ENCODE measurements at regions not wholly inside any gene's neighbourhood (a gene's known extent, or its start where the extent isn't known, plus 50 kb on each side); places are given as distances from the start of the nearest gene placed in this dataset.

GRCh38 chr12:94783862-94784261 lies 133.5 kb upstream of the TMCC3 start:
- Histone ChIP-seq H3K9me3 (ENCODE audit: low read depth) (no peaks in the 10 kb centered on the region), H3K4me3 (no peak overlapping the region), H3K27me3 (no peaks in the 10 kb centered on the region), H3K4me1 (no peaks in the 10 kb centered on the region), H3K36me3 (no peaks in the 10 kb centered on the region), H2AFZ (replicated peaks) (no peak overlapping the region), H3K27ac (no peak overlapping the region), H3K4me2 (no peak overlapping the region), H3K79me2 (ENCODE audit: low read depth) (no peaks in the 10 kb centered on the region), H3K9ac (no peak overlapping the region), H4K20me1 (ENCODE audit: low read depth) (no peaks in the 10 kb centered on the region), H3F3A (ENCODE audit: low read depth) (no peaks in the 10 kb centered on the region)
- Mint-ChIP-seq H3K36me3 (no peaks in the 10 kb centered on the region), H3K4me3 (no peak overlapping the region), H3K9me3 (peaks cover 2% of the 10 kb centered on the region), H3K27me3 (ENCODE audit: insufficient read depth, low read depth) (peaks cover 4% of the 10 kb centered on the region), H3K4me1 (no peaks in the 10 kb centered on the region), H3K27ac (no peak overlapping the region)
- no peak for TF ChIP-seq CTCF (IDR thresholded peaks at IDR 0.05)
- TF ChIP-seq EZH2phosphoT487 (IDR thresholded peaks at IDR 0.05): no peak
- no peak for TF ChIP-seq EZH2 (IDR thresholded peaks at IDR 0.05)
- no peak for DNase-seq (ENCODE audit: low spot score)

GRCh38 chr12:94783343-94783742 lies 133.0 kb upstream of the TMCC3 start:
- Mint-ChIP-seq H3K4me3 (no peak overlapping the region), H3K27me3 (ENCODE audit: insufficient read depth, low read depth) (peaks cover 4% of the 10 kb centered on the region)
- no peak for TF ChIP-seq EZH2phosphoT487 (IDR thresholded peaks at IDR 0.05)
- no peak for TF ChIP-seq EZH2 (IDR thresholded peaks at IDR 0.05)
- no peak for TF ChIP-seq CTCF (IDR thresholded peaks at IDR 0.05)

GRCh38 chr12:94781835-94782234 lies 131.5 kb upstream of the TMCC3 start:
- no peaks in the 10 kb centered on the region for H3K4me1 Mint-ChIP-seq
- no peak overlapping the region for H3K4me3 Mint-ChIP-seq
- H3K9me3 ChIP-seq (ENCODE audit: low read depth): no peaks in the 10 kb centered on the region
- no peaks in the 10 kb centered on the region for H3K4me1 ChIP-seq
- H3K27me3 ChIP-seq: no peaks in the 10 kb centered on the region
- H3K36me3 ChIP-seq: no peaks in the 10 kb centered on the region
- no peaks in the 10 kb centered on the region for H4K20me1 ChIP-seq (ENCODE audit: low read depth)
- H3F3A ChIP-seq (ENCODE audit: low read depth): no peaks in the 10 kb centered on the region
- no peak overlapping the region for H3K27ac Mint-ChIP-seq
- H3K79me2 ChIP-seq (ENCODE audit: low read depth): no peaks in the 10 kb centered on the region
- no peak for DNase-seq (ENCODE audit: low spot score)
- peaks cover 2% of the 10 kb centered on the region for H3K9me3 Mint-ChIP-seq
- no peak overlapping the region for H2AFZ ChIP-seq (replicated peaks)
- TF ChIP-seq EZH2phosphoT487 (IDR thresholded peaks at IDR 0.05): no peak
- no peak for TF ChIP-seq CTCF (IDR thresholded peaks at IDR 0.05)
- TF ChIP-seq EZH2 (IDR thresholded peaks at IDR 0.05): no peak
- H3K36me3 Mint-ChIP-seq: no peaks in the 10 kb centered on the region
- no peak overlapping the region for H3K9ac ChIP-seq
- H3K4me2 ChIP-seq: no peak overlapping the region
- H3K4me3 ChIP-seq: no peak overlapping the region
- H3K27ac ChIP-seq: no peak overlapping the region
- H3K27me3 Mint-ChIP-seq (ENCODE audit: insufficient read depth, low read depth): no peaks in the 10 kb centered on the region

More at GRCh38 chr12:94783343-94783742, 133.0 kb upstream of the TMCC3 start:
- Mint-ChIP-seq H3K4me1 (no peaks in the 10 kb centered on the region), H3K36me3 (no peaks in the 10 kb centered on the region), H3K27ac (no peak overlapping the region), H3K9me3 (peaks cover 2% of the 10 kb centered on the region)
- no peaks in the 10 kb centered on the region for H3K79me2 ChIP-seq (ENCODE audit: low read depth)
- no peaks in the 10 kb centered on the region for H3F3A ChIP-seq (ENCODE audit: low read depth)
- no peak for DNase-seq (ENCODE audit: low spot score)
- no peaks in the 10 kb centered on the region for H3K9me3 ChIP-seq (ENCODE audit: low read depth)
- H3K4me2 ChIP-seq: no peak overlapping the region
- H2AFZ ChIP-seq (replicated peaks): no peak overlapping the region
- no peak overlapping the region for H3K27ac ChIP-seq
- no peak overlapping the region for H3K4me3 ChIP-seq
- H3K27me3 ChIP-seq: no peaks in the 10 kb centered on the region
- no peak overlapping the region for H3K9ac ChIP-seq
- H3K36me3 ChIP-seq: no peaks in the 10 kb centered on the region
- no peaks in the 10 kb centered on the region for H4K20me1 ChIP-seq (ENCODE audit: low read depth)
- no peaks in the 10 kb centered on the region for H3K4me1 ChIP-seq
